Raji (cell line): ENCODE measurements at regions not wholly inside any gene's neighbourhood (a gene's known extent, or its start where the extent isn't known, plus 50 kb on each side); places are given as distances from the start of the nearest gene placed in this dataset.

Experiments
- POLR2A ChIP-seq: IDR thresholded peaks from 2 replicates; pipeline ENCODE4 v1.6.1; 2011; ENCODE audit warnings: low read depth, low read length, control low read depth; ENCODE audit not compliant: insufficient read depth

GRCh38 chr3:106913111-106913698 is 464.0 kb upstream of the CCDC54 start:
- TF ChIP-seq POLR2A, result no peak

- no peak for TF ChIP-seq POLR2A
Observed at GRCh38 chr3:106913966-106914365, 463.3 kb upstream of the CCDC54 start.

- TF ChIP-seq POLR2A, result no peak
Observed at GRCh38 chr3:106920609-106921008, 456.6 kb upstream of the CCDC54 start.

GRCh38 chr3:106929081-106929480 is 448.2 kb upstream of the CCDC54 start:
- no peak for TF ChIP-seq POLR2A

GRCh38 chr3:106930086-106930485 is 447.2 kb upstream of the CCDC54 start:
- no peak for TF ChIP-seq POLR2A

- TF ChIP-seq POLR2A, result no peak
Observed at GRCh38 chr3:106931904-106932303, 445.3 kb upstream of the CCDC54 start.

- TF ChIP-seq POLR2A, result no peak
Observed at GRCh38 chr3:106936337-106936736, 440.9 kb upstream of the CCDC54 start.

GRCh38 chr3:106942051-106942450 is 435.2 kb upstream of the CCDC54 start:
- TF ChIP-seq POLR2A, result no peak

- TF ChIP-seq POLR2A, result no peak
Observed at GRCh38 chr3:106943071-106943470, 434.2 kb upstream of the CCDC54 start.

- no peak for TF ChIP-seq POLR2A
Observed at GRCh38 chr3:106945435-106945834, 431.8 kb upstream of the CCDC54 start.

- no peak for TF ChIP-seq POLR2A
Observed at GRCh38 chr3:106946866-106947265, 430.4 kb upstream of the CCDC54 start.

- no peak for TF ChIP-seq POLR2A
Observed at GRCh38 chr3:106957029-106957428, 420.2 kb upstream of the CCDC54 start.

GRCh38 chr3:106962993-106963392 is 414.2 kb upstream of the CCDC54 start:
- TF ChIP-seq POLR2A, result no peak

GRCh38 chr3:106963442-106963841 is 413.8 kb upstream of the CCDC54 start:
- no peak for TF ChIP-seq POLR2A

GRCh38 chr3:106965307-106965706 is 411.9 kb upstream of the CCDC54 start:
- no peak for TF ChIP-seq POLR2A

GRCh38 chr3:106969596-106969995 is 407.6 kb upstream of the CCDC54 start:
- TF ChIP-seq POLR2A, result no peak

GRCh38 chr3:106981392-106981791 is 395.8 kb upstream of the CCDC54 start:
- TF ChIP-seq POLR2A, result no peak
